SK-N-SH treated with all-trans-retinoic acid at 6 μM for 48 hours (cell line): ENCODE measurements at regions not wholly inside any gene's neighbourhood (a gene's known extent, or its start where the extent isn't known, plus 50 kb on each side); places are given as distances from the start of the nearest gene placed in this dataset.

Experiments
- ATAC-seq: fragments of 200-7000 bp; cut with Tn5 transposase; 3 replicates; pipeline ENCODE4 v1.9.1; 2020; ENCODE audit warnings: mild to moderate bottlenecking, moderate library complexity
- BACH2 ChIP-seq: fragments of 250-450 bp; sonication (Bioruptor Pico); IDR thresholded peaks from 2 replicates; pipeline ENCODE4 v1.9.0; 2021; ENCODE audit warnings: mild to moderate bottlenecking, borderline replicate concordance
- CREB5 ChIP-seq: fragments of 250-450 bp; sonication (Bioruptor Pico); IDR thresholded peaks from 2 replicates; pipeline ENCODE4 v1.5.1; 2020; ENCODE audit warnings: low read depth, mild to moderate bottlenecking, moderate library complexity
- CSDC2 ChIP-seq: fragments of 250-450 bp; sonication (Bioruptor Pico); IDR thresholded peaks from 2 replicates; pipeline ENCODE4 v1.5.0; 2020; ENCODE audit warnings: mild to moderate bottlenecking, moderate library complexity
- CSRNP3 ChIP-seq: fragments of 250-450 bp; sonication (Bioruptor Pico); IDR thresholded peaks from 2 replicates; pipeline ENCODE4 v1.5.1; 2021; ENCODE audit warnings: mild to moderate bottlenecking, moderate library complexity
- GLIS3 ChIP-seq: fragments of 250-450 bp; sonication (Bioruptor Pico); IDR thresholded peaks from 2 replicates; pipeline ENCODE4 v1.5.0; 2020; ENCODE audit warnings: mild to moderate bottlenecking, moderate library complexity
- ISL1 ChIP-seq: fragments of 250-450 bp; sonication (Bioruptor Pico); IDR thresholded peaks from 2 replicates; pipeline ENCODE4 v2.1.2; 2022; ENCODE audit warnings: mild to moderate bottlenecking, moderate library complexity
- OSR1 ChIP-seq: fragments of 250-450 bp; sonication (Bioruptor Pico); IDR thresholded peaks from 2 replicates; pipeline ENCODE4 v1.8.0; 2022; ENCODE audit warnings: moderate library complexity, mild to moderate bottlenecking, inconsistent platforms
- PATZ1 ChIP-seq: fragments of 250-450 bp; sonication (Bioruptor Pico); IDR thresholded peaks from 2 replicates; pipeline ENCODE4 v1.8.0; 2020; ENCODE audit warnings: mild to moderate bottlenecking, moderate library complexity, borderline replicate concordance
- POU6F1 ChIP-seq: fragments of 250-450 bp; sonication (Bioruptor Pico); IDR thresholded peaks from 2 replicates; pipeline ENCODE4 v1.8.0; 2021; ENCODE audit warnings: low read depth, mild to moderate bottlenecking, moderate library complexity, borderline replicate concordance
- PPARA ChIP-seq: fragments of 250-450 bp; sonication (Bioruptor Pico); IDR thresholded peaks from 2 replicates; pipeline ENCODE4 v1.5.0; 2020; ENCODE audit warnings: mild to moderate bottlenecking, borderline replicate concordance
- RARB ChIP-seq: fragments of 250-450 bp; sonication (Bioruptor Pico); IDR thresholded peaks from 2 replicates; pipeline ENCODE4 v1.8.0; 2021; ENCODE audit warnings: mild to moderate bottlenecking, moderate library complexity
- ZNF70 ChIP-seq: fragments of 450-650 bp; formaldehyde crosslinking; IDR thresholded peaks from 2 replicates; pipeline ENCODE4 v1.5.0; 2020; ENCODE audit warnings: mild to moderate bottlenecking, moderate library complexity
- ZNF8 ChIP-seq: fragments of 450-650 bp; formaldehyde crosslinking; IDR thresholded peaks from 2 replicates; pipeline ENCODE4 v1.5.0; 2020; ENCODE audit warnings: mild to moderate bottlenecking, moderate library complexity

GRCh38 chr2:120973196-120973595, 237.5 kb downstream of the GLI2 start (continued):
- no peak for TF ChIP-seq POU6F1
- no peak for TF ChIP-seq OSR1
- no peak for TF ChIP-seq BACH2 (CRISPR knock-in tag)

- ATAC-seq, result no peak
- TF ChIP-seq CSDC2 (no peak), PATZ1 (CRISPR knock-in tag) (no peak)
Measured at GRCh38 chr2:120974950-120975349, 239.3 kb downstream of the GLI2 start.

GRCh38 chr2:120976501-120977307, 241.0 kb downstream of the GLI2 start:
- ATAC-seq, result no peak
- TF ChIP-seq ZNF8 (no peak), BACH2 (CRISPR knock-in tag) (no peak)

GRCh38 chr2:120977582-120978358, 242.1 kb downstream of the GLI2 start:
- TF ChIP-seq GLIS3, result no peak
- no peak for TF ChIP-seq RARB
- no peak for TF ChIP-seq ISL1 (CRISPR knock-in tag)
- no peak for TF ChIP-seq ZNF70 (CRISPR knock-in tag)
- TF ChIP-seq PPARA (CRISPR knock-in tag), result no peak
- TF ChIP-seq CSRNP3 (CRISPR knock-in tag), result no peak
- ATAC-seq, result no peak

GRCh38 chr2:120978359-120979050, 242.8 kb downstream of the GLI2 start:
- no peak for TF ChIP-seq POU6F1
- TF ChIP-seq GLIS3, result no peak
- no peak for ATAC-seq

- no peak for ATAC-seq
- TF ChIP-seq PATZ1 (CRISPR knock-in tag) (no peak), CREB5 (CRISPR knock-in tag) (no peak), CSRNP3 (CRISPR knock-in tag) (no peak), GLIS3 (no peak)
Measured at GRCh38 chr2:120979398-120979797, 243.7 kb downstream of the GLI2 start.
